ENCODE measurements at regions not wholly inside any gene's neighbourhood (a gene's known extent, or its start where the extent isn't known, plus 50 kb on each side); places are given as distances from the start of the nearest gene placed in this dataset.

GRCh38 chr2:47265158-47265557, 88.8 kb upstream of the CALM2 start:
- no peak for DNase-seq (ENCODE audit: low read depth in 2 of 2)

DNA sequence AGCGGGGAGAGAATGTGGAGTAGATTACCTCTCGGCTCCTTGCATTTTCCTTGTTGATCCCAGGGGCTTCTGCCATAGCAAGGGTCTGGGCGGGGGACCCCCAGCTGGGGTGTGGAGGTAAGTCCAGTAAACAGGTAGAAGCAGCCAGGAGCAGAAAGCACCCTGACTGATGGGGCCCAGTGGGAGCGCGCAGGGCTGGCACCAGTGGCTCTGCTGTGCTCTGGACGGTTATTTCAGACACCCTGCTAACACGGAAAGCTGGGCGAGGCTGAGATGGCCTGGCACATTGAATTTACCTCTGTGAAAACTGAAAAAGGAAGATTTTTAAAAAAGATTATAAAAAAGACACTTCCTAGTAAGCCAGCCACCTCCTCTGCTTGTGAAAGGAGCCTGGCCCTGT, 88.4 kb upstream of the CALM2 start:
- DNase-seq (ENCODE audit: low read depth in 2 of 2), result no peak

- no peak for DNase-seq (ENCODE audit: low read depth in 2 of 2)
These were observed 87.8 kb upstream of the CALM2 start for GRCh38 chr2:47264143-47264542.

DNA sequence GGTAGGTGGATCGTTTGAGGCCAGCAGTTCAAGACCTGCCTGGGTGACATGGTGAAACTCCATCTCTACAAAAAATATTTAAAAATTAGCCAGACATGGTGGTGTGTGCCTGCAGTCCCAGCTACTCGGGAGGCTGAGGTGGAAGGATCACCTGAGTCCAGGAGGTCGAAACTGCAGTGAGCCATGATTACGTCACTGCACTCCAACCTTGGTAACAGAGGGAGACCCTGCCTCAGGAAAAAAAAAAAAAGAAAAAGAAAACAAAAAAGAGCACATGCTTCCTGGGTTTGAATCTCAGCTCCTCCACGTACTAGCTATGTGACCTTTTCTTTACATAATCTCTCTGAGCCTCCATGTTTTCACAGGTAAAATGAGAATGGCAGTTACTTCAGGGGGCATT, 86.3 kb upstream of the CALM2 start:
- DNase-seq (ENCODE audit: low read depth in 2 of 2), result no peak

DNA sequence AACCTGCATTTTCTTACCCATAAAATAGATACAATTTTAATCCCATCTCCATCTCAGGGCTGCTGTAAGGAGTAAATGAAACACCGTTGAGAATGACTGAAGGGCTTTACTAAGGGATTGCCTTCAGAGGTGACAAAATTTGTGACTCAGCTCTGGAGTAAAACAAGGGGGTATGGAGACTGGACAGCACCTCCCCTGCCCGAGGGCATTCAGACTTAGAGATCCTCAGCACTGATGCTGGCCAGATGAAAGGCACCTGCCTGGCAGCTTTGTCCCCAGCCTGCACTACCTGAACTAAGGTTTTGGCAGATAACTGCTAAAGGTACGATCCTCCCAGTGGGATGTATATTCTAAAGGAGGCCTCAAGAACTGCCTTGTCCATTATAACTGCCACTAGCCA, 84.7 kb upstream of the CALM2 start:
- DNase-seq (ENCODE audit: low read depth in 2 of 2), result no peak

GRCh38 chr2:47259829-47260228, 83.5 kb upstream of the CALM2 start:
- DNase-seq (ENCODE audit: low read depth in 2 of 2), result no peak

GRCh38 chr2:47257946-47258348, 81.6 kb upstream of the CALM2 start:
- no peak for DNase-seq (ENCODE audit: low read depth in 2 of 2)

- no peak for DNase-seq (ENCODE audit: low read depth in 2 of 2)
These were observed 80.2 kb upstream of the CALM2 start for GRCh38 chr2:47256416-47257087.

- no peak for DNase-seq (ENCODE audit: low read depth in 2 of 2)
These were observed 79.5 kb upstream of the CALM2 start for GRCh38 chr2:47255794-47256193.

- no peak for DNase-seq (ENCODE audit: low read depth in 2 of 2)
These were observed 78.2 kb upstream of the CALM2 start for GRCh38 chr2:47254464-47254863.

- DNase-seq (ENCODE audit: low read depth in 2 of 2), result no peak
These were observed 77.1 kb upstream of the CALM2 start for GRCh38 chr2:47253447-47253846.

- DNase-seq (ENCODE audit: low read depth in 2 of 2), result no peak
These were observed 75.0 kb upstream of the CALM2 start for GRCh38 chr2:47251404-47251675.

DNA sequence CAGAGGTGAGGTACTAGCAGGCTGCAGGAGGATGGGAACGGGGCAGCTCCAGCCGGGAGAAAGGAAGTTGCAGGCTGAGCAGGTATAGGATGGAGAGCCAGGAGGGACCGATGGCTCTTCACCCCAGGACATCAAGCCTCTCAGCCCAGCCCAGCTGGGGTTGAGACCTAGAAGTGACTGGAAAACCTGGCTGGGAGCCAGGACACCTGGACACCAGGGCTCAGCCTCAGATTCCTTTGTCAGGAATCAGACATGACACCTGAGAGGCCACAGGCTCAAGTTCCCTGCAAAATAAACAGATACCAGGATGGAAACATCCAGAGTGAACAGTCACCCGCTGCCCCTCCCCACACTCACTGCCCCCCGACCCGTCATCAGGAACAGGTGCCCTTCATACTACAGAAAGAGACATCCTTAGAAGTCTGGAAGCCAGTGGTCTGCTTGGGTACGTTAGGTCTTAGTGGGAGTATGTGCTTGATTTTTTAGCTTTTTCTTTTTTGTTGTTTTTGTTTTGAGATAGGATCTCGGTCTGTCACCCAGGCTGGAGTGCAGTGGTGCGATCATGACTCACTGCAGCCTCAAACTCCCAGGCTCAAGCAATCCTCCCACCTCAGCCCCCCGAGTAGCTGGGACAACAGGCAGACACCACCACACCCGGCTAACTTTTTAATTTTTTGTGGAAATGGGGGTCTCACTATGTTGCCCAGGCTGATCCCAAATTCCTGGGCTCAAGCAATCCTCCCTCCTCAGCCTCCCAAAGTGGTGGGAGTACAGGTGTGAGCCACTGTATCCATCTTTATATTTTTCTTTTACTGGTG, 74.5 kb upstream of the CALM2 start:
- no peak for DNase-seq (ENCODE audit: low read depth in 2 of 2)

DNA sequence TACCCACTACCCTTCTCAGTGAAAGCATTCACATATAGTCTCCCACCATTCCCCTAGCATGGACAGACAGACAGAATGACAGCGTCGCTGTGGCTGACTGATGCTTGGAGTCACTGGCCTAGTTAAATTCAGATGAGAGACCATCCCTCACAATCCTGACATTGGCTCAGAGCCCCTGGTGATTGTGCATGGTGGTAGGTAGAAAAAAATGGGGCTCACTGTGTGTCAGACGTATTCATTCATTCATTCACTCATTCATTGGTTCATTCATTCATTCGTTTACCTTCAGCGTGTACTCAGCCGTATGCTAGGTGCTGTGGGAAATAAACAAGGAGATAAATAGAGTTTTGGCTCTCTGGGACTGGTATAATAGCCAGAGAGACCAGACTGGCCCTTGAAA, 73.6 kb upstream of the CALM2 start:
- no peak for DNase-seq (ENCODE audit: low read depth in 2 of 2)

DNA sequence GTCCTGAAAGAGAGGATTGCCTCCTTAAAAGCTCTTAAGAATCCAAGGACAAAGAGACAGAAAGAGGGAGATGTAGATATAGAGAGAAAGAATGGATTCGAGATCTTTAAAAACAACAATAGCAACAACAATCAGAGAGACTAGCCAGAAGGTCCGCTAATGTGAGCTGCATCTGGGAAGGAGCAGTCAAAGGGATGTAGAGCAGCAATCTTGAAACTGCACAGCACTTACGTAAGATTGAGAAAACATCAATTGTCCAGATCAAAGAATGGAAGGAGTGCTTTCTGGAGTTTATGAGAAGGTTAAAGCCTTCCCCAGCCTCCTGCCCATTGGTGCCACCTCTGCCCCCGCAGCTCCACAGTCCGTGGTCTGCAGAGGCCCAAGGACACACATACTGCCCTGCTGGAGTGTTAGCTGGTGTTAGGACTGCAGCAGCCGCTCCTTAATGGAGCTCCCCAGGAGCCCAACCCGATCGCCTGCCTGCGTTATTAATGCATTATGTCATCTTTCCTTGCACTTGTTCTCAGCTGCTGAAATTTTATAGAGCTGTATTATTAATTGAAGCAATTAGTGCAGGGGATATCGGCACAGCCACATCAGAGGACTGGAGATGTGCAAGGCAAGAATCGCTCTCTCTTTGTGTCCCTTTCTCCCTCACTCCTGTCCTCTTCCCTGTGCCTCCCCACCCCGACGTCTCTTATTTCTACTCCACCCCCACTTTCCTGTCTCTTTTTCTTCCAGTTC, 73.0 kb upstream of the CALM2 start:
- DNase-seq (ENCODE audit: low read depth in 2 of 2), result no peak

DNA sequence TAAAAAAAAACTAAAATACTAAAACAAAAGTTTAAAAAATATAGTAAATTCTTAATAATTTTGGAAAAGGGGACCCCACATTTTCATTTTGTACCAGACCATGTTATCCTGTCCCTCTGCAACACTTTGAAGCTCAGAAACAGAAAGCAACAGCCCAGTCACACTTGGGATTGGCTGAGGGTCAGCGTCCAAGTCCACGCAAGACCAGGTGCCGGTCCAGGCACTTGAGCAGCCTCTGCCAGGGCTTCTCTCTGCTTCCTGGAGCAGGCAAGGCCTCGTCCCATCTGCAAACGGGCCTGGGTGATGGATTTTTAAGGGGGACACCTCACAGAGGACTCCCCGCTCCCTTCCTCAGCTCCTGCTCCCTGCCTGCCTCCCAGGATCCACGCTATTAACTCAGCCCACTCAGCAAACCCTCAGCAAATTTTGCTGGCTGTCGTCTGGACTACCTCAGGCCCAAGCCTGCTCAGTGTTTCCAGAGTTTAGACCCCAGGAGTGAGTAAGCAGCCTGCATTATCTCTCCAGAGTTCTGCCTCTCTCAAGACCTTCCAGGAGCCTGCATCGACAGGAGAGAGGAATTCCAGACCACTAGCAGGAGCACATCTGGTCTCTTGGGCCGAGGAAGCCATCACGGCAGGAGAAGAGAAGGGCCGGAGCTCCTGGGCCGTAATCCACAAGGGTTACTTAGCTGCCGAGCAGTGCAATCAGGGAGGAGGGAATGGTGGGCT, 67.4 kb upstream of the CALM2 start:
- no peak for DNase-seq (ENCODE audit: low read depth in 2 of 2)

- no peak for DNase-seq (ENCODE audit: low read depth in 2 of 2)
These were observed 65.4 kb upstream of the CALM2 start for GRCh38 chr2:47241715-47242114.

- DNase-seq (ENCODE audit: low read depth in 2 of 2), result no peak
These were observed 63.0 kb upstream of the CALM2 start for GRCh38 chr2:47239119-47239969.

DNA sequence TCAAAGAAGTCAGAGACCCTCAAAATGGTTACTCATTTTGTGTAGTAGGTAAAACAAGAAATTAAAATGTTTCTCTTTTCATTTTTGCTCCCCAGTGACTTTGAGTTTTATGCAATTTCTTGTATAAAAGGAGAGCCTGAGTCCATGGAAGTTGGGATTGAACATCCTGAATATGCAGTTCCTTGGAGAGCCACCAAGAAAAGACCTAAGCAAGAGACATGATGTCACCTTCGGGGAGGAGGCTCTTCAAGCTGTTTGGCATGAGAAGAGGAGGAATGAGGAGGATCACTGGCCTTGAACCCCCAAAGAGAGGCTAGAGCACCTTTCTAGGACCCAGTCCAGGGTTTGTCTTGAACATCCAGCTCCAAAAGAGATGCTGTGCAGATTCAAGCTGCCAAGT, 62.3 kb upstream of the CALM2 start:
- no peak for DNase-seq (ENCODE audit: low read depth in 2 of 2)

GRCh38 chr2:47237375-47238334, 61.3 kb upstream of the CALM2 start:
- DNase-seq (ENCODE audit: low read depth in 2 of 2), result peak; percentile 45 to 54

Measured in fibroblast of skin of left biceps (primary cell).